MCF 10A (cell line): ENCODE measurements at regions not wholly inside any gene's neighbourhood (a gene's known extent, or its start where the extent isn't known, plus 50 kb on each side); places are given as distances from the start of the nearest gene placed in this dataset.

Experiments used
- BruUV-seq: library from RNA; stranded (reverse); fragments of 400-500 nt; replicated peaks from 2 replicates; lab custom pipeline; 2021; lab: Mats Ljungman, UMichigan
- CTCF ChIA-PET: fragments of 300-600 bp; sonication (Branson Sonifier 250); formaldehyde crosslinking; extraction: SDS; loops from one replicate; lab custom pipeline; 2021; ENCODE audit warnings: antibody characterized with exemption, inconsistent platforms; lab: Yijun Ruan, JAX
- POLR2A ChIA-PET: fragments of 300-600, 350-650 bp; sonication (Branson Sonifier 250); formaldehyde crosslinking; extraction: SDS; loops from one replicate; lab custom pipeline; 2020; ENCODE audit warnings: antibody characterized with exemption, inconsistent platforms; lab: Yijun Ruan, JAX
- DNase-seq: peaks from one replicate; pipeline ENCODE4 v3.0.0-alpha.2; 2018; ENCODE audit not compliant: unreplicated experiment
- H3K27ac Mint-ChIP-seq: one replicate; pipeline ENCODE4 v1.8.0; 2022; ENCODE audit warnings: mild to moderate bottlenecking, low read depth, mixed read lengths; ENCODE audit not compliant: unreplicated experiment
- H3K27me3 Mint-ChIP-seq: one replicate; pipeline ENCODE4 v1.8.0; 2022; ENCODE audit warnings: mixed read lengths; ENCODE audit not compliant: insufficient read depth, unreplicated experiment
- H3K36me3 Mint-ChIP-seq: one replicate; pipeline ENCODE4 v1.8.0; 2022; ENCODE audit warnings: mild to moderate bottlenecking, moderate library complexity, mixed read lengths; ENCODE audit not compliant: insufficient read depth, unreplicated experiment
- H3K4me1 Mint-ChIP-seq: one replicate; pipeline ENCODE4 v1.8.0; 2022; ENCODE audit warnings: mixed read lengths; ENCODE audit not compliant: insufficient read depth, unreplicated experiment
- H3K4me3 Mint-ChIP-seq: one replicate; pipeline ENCODE4 v1.8.0; 2022; ENCODE audit warnings: mild to moderate bottlenecking, moderate library complexity, mixed read lengths; ENCODE audit not compliant: unreplicated experiment
- H3K9me3 Mint-ChIP-seq: one replicate; pipeline ENCODE4 v1.8.0; 2022; ENCODE audit warnings: mixed read lengths; ENCODE audit not compliant: unreplicated experiment
- CTCF ChIP-seq: fragments of 200-600 bp; IDR thresholded peaks from one replicate; pipeline ENCODE4 v1.8.0; 2022; ENCODE audit warnings: antibody characterized with exemption, mild to moderate bottlenecking; ENCODE audit not compliant: unreplicated experiment
- intact Hi-C: fragments of 100-400 bp; cut with micrococcal nuclease; formaldehyde crosslinking; loops from 2 replicates; pipeline ENCODE4 v1.14.1; 2022

GRCh38 chr10:55043540-55043939 lies 242.5 kb upstream of the PCDH15 start:
- Mint-ChIP-seq H3K4me1 (no peaks in the 10 kb centered on the region), H3K27ac (no peak overlapping the region), H3K9me3 (no peaks in the 10 kb centered on the region), H3K4me3 (no peak overlapping the region), H3K36me3 (no peaks in the 10 kb centered on the region), H3K27me3 (peaks cover 77% of the 10 kb centered on the region)
- DNase-seq: no peak
- ChIA-PET POLR2A (no interaction called here), CTCF (interaction anchor here (0.7 kb wide), 1 partner anchor 599 kb away, joined by 3 read pairs; no protein-coding TSS in a partner anchor)
- no peak for TF ChIP-seq CTCF
- BruUV-seq: no TSS peak
- intact Hi-C loops: no loop called here

GRCh38 chr10:55033061-55033460 lies 232.0 kb upstream of the PCDH15 start:
- DNase-seq: no peak
- Mint-ChIP-seq H3K4me3 (no peak overlapping the region), H3K27me3 (peaks cover 37% of the 10 kb centered on the region), H3K4me1 (no peaks in the 10 kb centered on the region), H3K27ac (no peak overlapping the region), H3K36me3 (no peaks in the 10 kb centered on the region), H3K9me3 (no peaks in the 10 kb centered on the region)
- CTCF ChIA-PET: interaction anchor here (0.7 kb wide), 1 partner anchor 1089 kb away, joined by 3 read pairs; no protein-coding TSS in a partner anchor
- no peak for TF ChIP-seq CTCF
- no TSS peak for BruUV-seq
- POLR2A ChIA-PET: no interaction called here
- intact Hi-C loops: no loop called here

GRCh38 chr10:55024713-55025112 lies 223.7 kb upstream of the PCDH15 start:
- BruUV-seq: no TSS peak
- Mint-ChIP-seq H3K27ac (no peak overlapping the region), H3K4me3 (no peak overlapping the region), H3K27me3 (peaks cover 65% of the 10 kb centered on the region), H3K36me3 (no peaks in the 10 kb centered on the region), H3K4me1 (no peaks in the 10 kb centered on the region), H3K9me3 (no peaks in the 10 kb centered on the region)
- POLR2A ChIA-PET: interaction anchor here (0.7 kb wide), 1 partner anchor 126 kb away, joined by 3 read pairs; no protein-coding TSS in a partner anchor
- DNase-seq: no peak
- TF ChIP-seq CTCF: no peak
- intact Hi-C loops: no loop called here
- CTCF ChIA-PET: no interaction called here

GRCh38 chr10:55019439-55019838 lies 218.4 kb upstream of the PCDH15 start:
- ChIA-PET CTCF (no interaction called here), POLR2A (no interaction called here)
- DNase-seq: no peak
- Mint-ChIP-seq H3K4me3 (no peak overlapping the region), H3K4me1 (no peaks in the 10 kb centered on the region), H3K9me3 (no peaks in the 10 kb centered on the region), H3K27me3 (peaks cover 68% of the 10 kb centered on the region), H3K27ac (no peak overlapping the region), H3K36me3 (no peaks in the 10 kb centered on the region)
- intact Hi-C loops: no loop called here
- no peak for TF ChIP-seq CTCF
- no TSS peak for BruUV-seq
